GM23338 (cell line): ENCODE measurements at regions not wholly inside any gene's neighbourhood (a gene's known extent, or its start where the extent isn't known, plus 50 kb on each side); places are given as distances from the start of the nearest gene placed in this dataset.

Experiments
- ATAC-seq: fragments of 200-7000 bp; cut with Tn5 transposase; 3 replicates; pipeline ENCODE4 v1.9.1; 2020
- DNase-seq: peaks from one replicate; pipeline ENCODE4 v3.0.0-alpha.2; 2015; ENCODE audit warnings: low spot score
- H2AFZ ChIP-seq: fragments of 200-600 bp; sonication (generic); 2 replicates; pipeline ENCODE4 v1.8.0; 2016; ENCODE audit warnings: antibody characterized with exemption, mild to moderate bottlenecking, moderate library complexity
- H3F3A ChIP-seq: fragments of 200-600 bp; sonication (generic); replicated peaks from 2 replicates; pipeline ENCODE4 v1.8.0; 2017; ENCODE audit warnings: antibody characterized with exemption, mixed run types, low read depth
- H3K27ac ChIP-seq: fragments of 200-600 bp; sonication (generic); 2 replicates; pipeline ENCODE4 v1.6.1; 2016; ENCODE audit warnings: low read depth
- H3K27me3 ChIP-seq: fragments of 200-600 bp; sonication (generic); 2 replicates; pipeline ENCODE4 v1.8.0; 2016; ENCODE audit warnings: mild to moderate bottlenecking, mixed run types, moderate library complexity; ENCODE audit not compliant: insufficient read depth
- H3K36me3 ChIP-seq: fragments of 200-600 bp; sonication (generic); 2 replicates; pipeline ENCODE4 v1.8.0; 2016; ENCODE audit warnings: mild to moderate bottlenecking; ENCODE audit not compliant: insufficient read depth
- H3K4me1 ChIP-seq: fragments of 200-600 bp; sonication (generic); 2 replicates; pipeline ENCODE4 v1.8.0; 2016; ENCODE audit warnings: mild to moderate bottlenecking, moderate library complexity; ENCODE audit not compliant: insufficient read depth
- H3K4me2 ChIP-seq: fragments of 200-600 bp; sonication (generic); 2 replicates; pipeline ENCODE4 v1.7.1; 2017; ENCODE audit warnings: mixed run types
- H3K4me3 ChIP-seq: fragments of 200-600 bp; sonication (generic); 2 replicates; pipeline ENCODE4 v1.6.1; 2016; ENCODE audit warnings: mixed run types
- H3K79me2 ChIP-seq: fragments of 200-600 bp; sonication (generic); replicated peaks from 2 replicates; pipeline ENCODE4 v1.8.0; 2017; ENCODE audit warnings: mild to moderate bottlenecking; ENCODE audit not compliant: insufficient read depth
- H3K9me2 ChIP-seq: fragments of 200-600 bp; sonication (generic); 2 replicates; pipeline ENCODE4 v1.8.0; 2017; ENCODE audit not compliant: insufficient read depth
- H4K20me1 ChIP-seq: fragments of 200-600 bp; sonication (generic); replicated peaks from 2 replicates; pipeline ENCODE4 v1.8.0; 2017; ENCODE audit warnings: mild to moderate bottlenecking; ENCODE audit not compliant: insufficient read depth
- H3K27ac Mint-ChIP-seq: 2 replicates; pipeline ENCODE4 v1.8.0; 2020; ENCODE audit warnings: inconsistent platforms, mild to moderate bottlenecking, moderate library complexity, mixed read lengths
- H3K27me3 Mint-ChIP-seq: 3 replicates; pipeline ENCODE4 v1.8.0; 2022; ENCODE audit warnings: low read depth, mild to moderate bottlenecking, moderate library complexity, mixed read lengths, inconsistent platforms; ENCODE audit not compliant: insufficient read depth, poor library complexity
- H3K36me3 Mint-ChIP-seq: 3 replicates; pipeline ENCODE4 v1.8.0; 2021; ENCODE audit warnings: low read depth, mild to moderate bottlenecking, inconsistent platforms, moderate library complexity, mixed read lengths
- H3K4me1 Mint-ChIP-seq: 3 replicates; pipeline ENCODE4 v1.8.0; 2020; ENCODE audit warnings: mild to moderate bottlenecking, inconsistent platforms, mixed read lengths
- H3K4me3 Mint-ChIP-seq: 3 replicates; pipeline ENCODE4 v1.8.0; 2021; ENCODE audit warnings: moderate library complexity, mild to moderate bottlenecking, inconsistent platforms, mixed read lengths
- H3K9me3 Mint-ChIP-seq: 3 replicates; pipeline ENCODE4 v1.8.0; 2020; ENCODE audit warnings: moderate library complexity, mild to moderate bottlenecking, inconsistent platforms, mixed read lengths
- CREB1 ChIP-seq: fragments of 250-450 bp; sonication (Bioruptor Pico); IDR thresholded peaks from 2 replicates; pipeline ENCODE4 v1.5.0; 2020; ENCODE audit warnings: low read depth, mild to moderate bottlenecking, moderate library complexity
- EZH2 ChIP-seq: fragments of 200-600 bp; sonication (generic); IDR thresholded peaks from one replicate; pipeline ENCODE4 v1.8.0; 2017; ENCODE audit warnings: antibody characterized with exemption, mild to moderate bottlenecking, low read depth; ENCODE audit not compliant: unreplicated experiment
- EZH2phosphoT487 ChIP-seq: fragments of 200-600 bp; sonication (generic); IDR thresholded peaks from one replicate; pipeline ENCODE4 v1.8.1; 2018; ENCODE audit warnings: antibody characterized with exemption; ENCODE audit not compliant: unreplicated experiment
- JUNB ChIP-seq: IDR thresholded peaks from one replicate; pipeline ENCODE4 v1.6.1; 2016; ENCODE audit warnings: antibody characterized with exemption; ENCODE audit not compliant: unreplicated experiment
- NANOG ChIP-seq: IDR thresholded peaks from 2 replicates; pipeline ENCODE4 v1.6.1; 2016; ENCODE audit warnings: antibody characterized with exemption, borderline replicate concordance
- POLR2AphosphoS5 ChIP-seq: IDR thresholded peaks from 2 replicates; pipeline ENCODE4 v1.6.1; 2016; ENCODE audit warnings: antibody characterized with exemption, low read depth
- STAT1 ChIP-seq: IDR thresholded peaks from one replicate; pipeline ENCODE4 v1.6.1; 2016; ENCODE audit warnings: antibody characterized with exemption; ENCODE audit not compliant: unreplicated experiment
- ZNF114 ChIP-seq: fragments of 250-450 bp; sonication (Bioruptor Pico); IDR thresholded peaks from 2 replicates; pipeline ENCODE4 v1.5.0; 2020; ENCODE audit warnings: mild to moderate bottlenecking, moderate library complexity
- ZNF331 ChIP-seq: fragments of 250-450 bp; sonication (Bioruptor Pico); IDR thresholded peaks from 2 replicates; pipeline ENCODE4 v1.5.0; 2020; ENCODE audit warnings: low read depth, mild to moderate bottlenecking, moderate library complexity
- TF ChIP-seq, protein P1 (sequence below): fragments of 250-450 bp; sonication (Bioruptor Pico); IDR thresholded peaks from 2 replicates; pipeline ENCODE4 v1.5.0; 2020; ENCODE audit warnings: mild to moderate bottlenecking, moderate library complexity
- TF ChIP-seq, protein P2 (sequence below): IDR thresholded peaks from one replicate; pipeline ENCODE4 v1.6.1; 2018; ENCODE audit warnings: antibody characterized with exemption; ENCODE audit not compliant: unreplicated experiment
- TF ChIP-seq, protein P3 (sequence below): IDR thresholded peaks from 2 replicates; pipeline ENCODE4 v1.6.1; 2016; ENCODE audit warnings: antibody characterized with exemption
- TF ChIP-seq, protein P4 (sequence below), 2 experiments: fragments of 200-600 bp in 1 of 2; sonication (generic) in 1 of 2; conservative IDR thresholded peaks; 2 replicates each; pipeline versions ENCODE4 v1.5.1 to v1.6.1; 2016 to 2017; ENCODE audit warnings: antibody characterized with exemption in 2 of 2, low read depth in 2 of 2, mild to moderate bottlenecking in 2 of 2, moderate library complexity in 1 of 2

DNA sequence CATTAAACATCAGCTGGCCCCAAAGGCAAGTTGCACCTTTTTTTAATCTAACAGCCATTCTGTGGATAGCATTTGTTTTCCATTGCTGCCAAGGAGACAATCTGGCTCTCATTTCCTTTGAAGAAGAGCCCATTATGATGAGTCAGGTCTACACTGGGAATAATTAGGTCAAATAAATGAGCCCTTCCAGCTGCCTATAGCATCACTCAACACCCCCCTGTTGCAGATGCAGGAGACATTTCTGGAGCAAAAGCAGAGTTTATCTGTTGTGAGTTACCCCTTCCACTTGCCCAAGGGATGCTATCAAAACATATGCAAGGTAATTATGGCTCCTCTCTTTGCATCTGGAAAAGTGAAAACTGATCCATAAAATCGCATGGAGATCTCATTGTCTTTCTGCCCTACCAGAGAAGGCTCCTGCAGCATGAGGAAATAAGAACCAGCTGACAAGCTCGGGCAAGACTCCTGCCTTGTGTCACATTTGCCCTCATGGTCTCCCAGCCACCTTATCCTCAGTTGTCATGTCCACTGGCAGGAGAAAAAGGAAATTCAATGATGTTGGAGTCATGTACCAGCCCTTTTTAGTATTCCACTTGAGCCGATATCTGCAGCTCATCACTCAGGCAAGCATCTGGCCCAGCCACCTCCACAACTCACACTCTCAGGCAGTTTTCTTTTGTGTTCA, 135.9 kb downstream of the SLC30A10 start:
- Histone ChIP-seq H3K36me3 (no peaks in the 10 kb centered on the region), H3K27me3 (no peaks in the 10 kb centered on the region), H3F3A (no peaks in the 10 kb centered on the region), H2AFZ (peak overlapping the region; percentile 9; the same call in 1 of the 2 replicates), H4K20me1 (no peaks in the 10 kb centered on the region), H3K27ac (no peak overlapping the region), H3K4me1 (no peaks in the 10 kb centered on the region), H3K4me2 (no peak overlapping the region), H3K79me2 (no peaks in the 10 kb centered on the region), H3K4me3 (no peak overlapping the region), H3K9me2 (0 out of 2 replicates have a peak, but pooled peaks cover 6% of the 10 kb centered on the region)
- Mint-ChIP-seq H3K27ac (no peak overlapping the region), H3K9me3 (no peaks in the 10 kb centered on the region), H3K4me1 (peaks cover 5% of the 10 kb centered on the region), H3K36me3 (no peaks in the 10 kb centered on the region), H3K4me3 (no peak overlapping the region), H3K27me3 (no peaks in the 10 kb centered on the region)
- no peak for TF ChIP-seq STAT1
- no peak for TF ChIP-seq EZH2
- TF ChIP-seq, protein P1, sequence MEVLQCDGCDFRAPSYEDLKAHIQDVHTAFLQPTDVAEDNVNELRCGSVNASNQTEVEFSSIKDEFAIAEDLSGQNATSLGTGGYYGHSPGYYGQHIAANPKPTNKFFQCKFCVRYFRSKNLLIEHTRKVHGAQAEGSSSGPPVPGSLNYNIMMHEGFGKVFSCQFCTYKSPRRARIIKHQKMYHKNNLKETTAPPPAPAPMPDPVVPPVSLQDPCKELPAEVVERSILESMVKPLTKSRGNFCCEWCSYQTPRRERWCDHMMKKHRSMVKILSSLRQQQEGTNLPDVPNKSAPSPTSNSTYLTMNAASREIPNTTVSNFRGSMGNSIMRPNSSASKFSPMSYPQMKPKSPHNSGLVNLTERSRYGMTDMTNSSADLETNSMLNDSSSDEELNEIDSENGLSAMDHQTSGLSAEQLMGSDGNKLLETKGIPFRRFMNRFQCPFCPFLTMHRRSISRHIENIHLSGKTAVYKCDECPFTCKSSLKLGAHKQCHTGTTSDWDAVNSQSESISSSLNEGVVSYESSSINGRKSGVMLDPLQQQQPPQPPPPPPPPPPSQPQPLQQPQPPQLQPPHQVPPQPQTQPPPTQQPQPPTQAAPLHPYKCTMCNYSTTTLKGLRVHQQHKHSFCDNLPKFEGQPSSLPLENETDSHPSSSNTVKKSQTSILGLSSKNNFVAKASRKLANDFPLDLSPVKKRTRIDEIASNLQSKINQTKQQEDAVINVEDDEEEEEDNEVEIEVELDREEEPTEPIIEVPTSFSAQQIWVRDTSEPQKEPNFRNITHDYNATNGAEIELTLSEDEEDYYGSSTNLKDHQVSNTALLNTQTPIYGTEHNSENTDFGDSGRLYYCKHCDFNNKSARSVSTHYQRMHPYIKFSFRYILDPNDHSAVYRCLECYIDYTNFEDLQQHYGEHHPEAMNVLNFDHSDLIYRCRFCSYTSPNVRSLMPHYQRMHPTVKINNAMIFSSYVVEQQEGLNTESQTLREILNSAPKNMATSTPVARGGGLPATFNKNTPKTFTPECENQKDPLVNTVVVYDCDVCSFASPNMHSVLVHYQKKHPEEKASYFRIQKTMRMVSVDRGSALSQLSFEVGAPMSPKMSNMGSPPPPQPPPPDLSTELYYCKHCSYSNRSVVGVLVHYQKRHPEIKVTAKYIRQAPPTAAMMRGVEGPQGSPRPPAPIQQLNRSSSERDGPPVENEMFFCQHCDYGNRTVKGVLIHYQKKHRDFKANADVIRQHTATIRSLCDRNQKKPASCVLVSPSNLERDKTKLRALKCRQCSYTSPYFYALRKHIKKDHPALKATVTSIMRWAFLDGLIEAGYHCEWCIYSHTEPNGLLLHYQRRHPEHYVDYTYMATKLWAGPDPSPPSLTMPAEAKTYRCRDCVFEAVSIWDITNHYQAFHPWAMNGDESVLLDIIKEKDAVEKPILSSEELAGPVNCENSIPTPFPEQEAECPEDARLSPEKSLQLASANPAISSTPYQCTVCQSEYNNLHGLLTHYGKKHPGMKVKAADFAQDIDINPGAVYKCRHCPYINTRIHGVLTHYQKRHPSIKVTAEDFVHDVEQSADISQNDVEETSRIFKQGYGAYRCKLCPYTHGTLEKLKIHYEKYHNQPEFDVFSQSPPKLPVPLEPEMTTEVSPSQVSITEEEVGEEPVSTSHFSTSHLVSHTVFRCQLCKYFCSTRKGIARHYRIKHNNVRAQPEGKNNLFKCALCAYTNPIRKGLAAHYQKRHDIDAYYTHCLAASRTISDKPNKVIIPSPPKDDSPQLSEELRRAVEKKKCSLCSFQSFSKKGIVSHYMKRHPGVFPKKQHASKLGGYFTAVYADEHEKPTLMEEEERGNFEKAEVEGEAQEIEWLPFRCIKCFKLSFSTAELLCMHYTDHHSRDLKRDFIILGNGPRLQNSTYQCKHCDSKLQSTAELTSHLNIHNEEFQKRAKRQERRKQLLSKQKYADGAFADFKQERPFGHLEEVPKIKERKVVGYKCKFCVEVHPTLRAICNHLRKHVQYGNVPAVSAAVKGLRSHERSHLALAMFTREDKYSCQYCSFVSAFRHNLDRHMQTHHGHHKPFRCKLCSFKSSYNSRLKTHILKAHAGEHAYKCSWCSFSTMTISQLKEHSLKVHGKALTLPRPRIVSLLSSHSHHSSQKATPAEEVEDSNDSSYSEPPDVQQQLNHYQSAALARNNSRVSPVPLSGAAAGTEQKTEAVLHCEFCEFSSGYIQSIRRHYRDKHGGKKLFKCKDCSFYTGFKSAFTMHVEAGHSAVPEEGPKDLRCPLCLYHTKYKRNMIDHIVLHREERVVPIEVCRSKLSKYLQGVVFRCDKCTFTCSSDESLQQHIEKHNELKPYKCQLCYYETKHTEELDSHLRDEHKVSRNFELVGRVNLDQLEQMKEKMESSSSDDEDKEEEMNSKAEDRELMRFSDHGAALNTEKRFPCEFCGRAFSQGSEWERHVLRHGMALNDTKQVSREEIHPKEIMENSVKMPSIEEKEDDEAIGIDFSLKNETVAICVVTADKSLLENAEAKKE: no peak
- TF ChIP-seq POLR2AphosphoS5: no peak
- TF ChIP-seq, protein P2, sequence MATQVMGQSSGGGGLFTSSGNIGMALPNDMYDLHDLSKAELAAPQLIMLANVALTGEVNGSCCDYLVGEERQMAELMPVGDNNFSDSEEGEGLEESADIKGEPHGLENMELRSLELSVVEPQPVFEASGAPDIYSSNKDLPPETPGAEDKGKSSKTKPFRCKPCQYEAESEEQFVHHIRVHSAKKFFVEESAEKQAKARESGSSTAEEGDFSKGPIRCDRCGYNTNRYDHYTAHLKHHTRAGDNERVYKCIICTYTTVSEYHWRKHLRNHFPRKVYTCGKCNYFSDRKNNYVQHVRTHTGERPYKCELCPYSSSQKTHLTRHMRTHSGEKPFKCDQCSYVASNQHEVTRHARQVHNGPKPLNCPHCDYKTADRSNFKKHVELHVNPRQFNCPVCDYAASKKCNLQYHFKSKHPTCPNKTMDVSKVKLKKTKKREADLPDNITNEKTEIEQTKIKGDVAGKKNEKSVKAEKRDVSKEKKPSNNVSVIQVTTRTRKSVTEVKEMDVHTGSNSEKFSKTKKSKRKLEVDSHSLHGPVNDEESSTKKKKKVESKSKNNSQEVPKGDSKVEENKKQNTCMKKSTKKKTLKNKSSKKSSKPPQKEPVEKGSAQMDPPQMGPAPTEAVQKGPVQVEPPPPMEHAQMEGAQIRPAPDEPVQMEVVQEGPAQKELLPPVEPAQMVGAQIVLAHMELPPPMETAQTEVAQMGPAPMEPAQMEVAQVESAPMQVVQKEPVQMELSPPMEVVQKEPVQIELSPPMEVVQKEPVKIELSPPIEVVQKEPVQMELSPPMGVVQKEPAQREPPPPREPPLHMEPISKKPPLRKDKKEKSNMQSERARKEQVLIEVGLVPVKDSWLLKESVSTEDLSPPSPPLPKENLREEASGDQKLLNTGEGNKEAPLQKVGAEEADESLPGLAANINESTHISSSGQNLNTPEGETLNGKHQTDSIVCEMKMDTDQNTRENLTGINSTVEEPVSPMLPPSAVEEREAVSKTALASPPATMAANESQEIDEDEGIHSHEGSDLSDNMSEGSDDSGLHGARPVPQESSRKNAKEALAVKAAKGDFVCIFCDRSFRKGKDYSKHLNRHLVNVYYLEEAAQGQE: no peak
- no peak for TF ChIP-seq EZH2phosphoT487
- no peak for TF ChIP-seq CREB1 (CRISPR knock-in tag)
- TF ChIP-seq NANOG: no peak
- no peak for TF ChIP-seq ZNF114
- TF ChIP-seq, protein P3, sequence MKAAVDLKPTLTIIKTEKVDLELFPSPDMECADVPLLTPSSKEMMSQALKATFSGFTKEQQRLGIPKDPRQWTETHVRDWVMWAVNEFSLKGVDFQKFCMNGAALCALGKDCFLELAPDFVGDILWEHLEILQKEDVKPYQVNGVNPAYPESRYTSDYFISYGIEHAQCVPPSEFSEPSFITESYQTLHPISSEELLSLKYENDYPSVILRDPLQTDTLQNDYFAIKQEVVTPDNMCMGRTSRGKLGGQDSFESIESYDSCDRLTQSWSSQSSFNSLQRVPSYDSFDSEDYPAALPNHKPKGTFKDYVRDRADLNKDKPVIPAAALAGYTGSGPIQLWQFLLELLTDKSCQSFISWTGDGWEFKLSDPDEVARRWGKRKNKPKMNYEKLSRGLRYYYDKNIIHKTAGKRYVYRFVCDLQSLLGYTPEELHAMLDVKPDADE: no peak
- no peak for TF ChIP-seq JUNB
- TF ChIP-seq, protein P4, sequence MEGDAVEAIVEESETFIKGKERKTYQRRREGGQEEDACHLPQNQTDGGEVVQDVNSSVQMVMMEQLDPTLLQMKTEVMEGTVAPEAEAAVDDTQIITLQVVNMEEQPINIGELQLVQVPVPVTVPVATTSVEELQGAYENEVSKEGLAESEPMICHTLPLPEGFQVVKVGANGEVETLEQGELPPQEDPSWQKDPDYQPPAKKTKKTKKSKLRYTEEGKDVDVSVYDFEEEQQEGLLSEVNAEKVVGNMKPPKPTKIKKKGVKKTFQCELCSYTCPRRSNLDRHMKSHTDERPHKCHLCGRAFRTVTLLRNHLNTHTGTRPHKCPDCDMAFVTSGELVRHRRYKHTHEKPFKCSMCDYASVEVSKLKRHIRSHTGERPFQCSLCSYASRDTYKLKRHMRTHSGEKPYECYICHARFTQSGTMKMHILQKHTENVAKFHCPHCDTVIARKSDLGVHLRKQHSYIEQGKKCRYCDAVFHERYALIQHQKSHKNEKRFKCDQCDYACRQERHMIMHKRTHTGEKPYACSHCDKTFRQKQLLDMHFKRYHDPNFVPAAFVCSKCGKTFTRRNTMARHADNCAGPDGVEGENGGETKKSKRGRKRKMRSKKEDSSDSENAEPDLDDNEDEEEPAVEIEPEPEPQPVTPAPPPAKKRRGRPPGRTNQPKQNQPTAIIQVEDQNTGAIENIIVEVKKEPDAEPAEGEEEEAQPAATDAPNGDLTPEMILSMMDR (conservative IDR thresholded peaks at IDR 0.05; ENCODE audit: low read depth in 2 of 2): no peak
- no peak for TF ChIP-seq ZNF331 (CRISPR knock-in tag)
- no peak for DNase-seq
- ATAC-seq: no peak
